HT-29 (cell line): ENCODE measurements at regions not wholly inside any gene's neighbourhood (a gene's known extent, or its start where the extent isn't known, plus 50 kb on each side); places are given as distances from the start of the nearest gene placed in this dataset.
"Not testable (repeated sequence)": the region's sequence is repeated elsewhere in the genome, so short reads cannot be mapped to it uniquely, and the experiment has no call there.

ENCODE experiments used
- DNase-seq: peaks from one replicate; pipeline ENCODE4 v3.0.0-alpha.2; 2015; ENCODE audit warnings: low spot score

- no peak for DNase-seq
These were observed 144.7 kb upstream of the UST start for GRCh38 chr6:148602136-148602535.

GRCh38 chr6:148608199-148608951, 138.5 kb upstream of the UST start:
- DNase-seq, result peak; percentile 44

- no peak for DNase-seq
These were observed 135.6 kb upstream of the UST start for GRCh38 chr6:148611213-148611612.

- DNase-seq, result no peak
These were observed 134.8 kb upstream of the UST start for GRCh38 chr6:148612043-148612442.

DNA sequence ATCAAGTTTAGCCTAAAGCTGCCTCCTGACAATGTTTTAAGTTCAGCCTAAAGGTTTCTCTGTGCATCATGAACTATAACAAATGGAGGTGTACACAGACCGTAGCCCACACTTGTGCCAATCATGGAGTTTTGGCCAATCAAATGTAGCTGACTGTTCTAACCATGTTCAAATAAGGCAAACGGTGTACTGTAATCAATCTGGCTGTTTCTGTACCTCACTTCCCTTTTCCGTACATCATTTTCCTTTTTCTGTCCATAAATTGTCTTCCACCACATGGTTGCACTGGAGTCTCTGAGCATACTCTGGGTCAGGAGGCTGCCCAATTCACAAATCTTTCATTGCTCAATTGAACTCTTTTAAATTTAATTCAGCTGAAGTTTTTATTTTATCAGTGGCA, 132.2 kb upstream of the UST start:
- no peak for DNase-seq

- DNase-seq, result no peak
These were observed 130.0 kb upstream of the UST start for GRCh38 chr6:148616841-148617240.

- DNase-seq, result no peak
These were observed 129.3 kb upstream of the UST start for GRCh38 chr6:148617530-148617929.

DNA sequence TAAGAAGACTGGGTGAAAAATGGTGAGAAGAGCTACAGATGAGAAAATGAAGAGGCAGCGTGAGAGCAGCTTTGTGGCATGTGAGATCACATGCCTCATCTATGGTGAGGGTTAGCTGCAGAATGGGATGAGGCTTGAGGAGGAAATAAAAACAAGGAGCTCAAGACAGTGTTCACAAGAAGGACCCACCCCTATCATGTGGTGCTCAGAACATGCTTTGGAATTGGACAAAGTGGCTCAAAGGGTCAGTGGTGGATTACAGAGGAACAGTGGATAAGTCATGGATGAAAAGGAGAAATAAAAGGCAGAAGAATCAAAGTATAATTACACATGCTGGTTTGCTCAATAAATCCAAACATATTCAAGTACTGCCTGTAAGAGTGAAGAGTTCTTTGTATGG, 126.9 kb upstream of the UST start:
- no peak for DNase-seq

GRCh38 chr6:148620579-148621298, 126.1 kb upstream of the UST start:
- DNase-seq, result no peak

DNA sequence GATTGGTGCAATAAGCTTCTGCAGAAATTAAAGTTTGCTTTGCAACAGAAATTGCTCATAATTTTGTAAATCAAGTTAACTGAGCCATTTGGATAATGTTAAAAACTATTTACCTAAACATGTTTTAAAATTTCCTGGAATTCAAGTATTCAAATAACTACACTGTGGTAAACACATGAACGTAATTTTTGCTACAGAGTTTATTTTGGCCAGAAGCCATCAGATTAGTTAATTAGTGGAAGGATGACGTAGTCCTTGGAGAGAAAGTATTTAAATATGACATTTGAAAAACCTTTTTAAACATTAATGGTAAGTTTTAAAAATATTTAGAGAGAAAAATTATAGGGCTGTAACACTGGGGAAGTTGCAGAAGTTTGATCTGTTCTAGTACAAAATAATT, 121.2 kb upstream of the UST start:
- DNase-seq, result no peak

- no peak for DNase-seq
These were observed 118.6 kb upstream of the UST start for GRCh38 chr6:148628251-148628650.

GRCh38 chr6:148629181-148629580, 117.6 kb upstream of the UST start:
- no peak for DNase-seq

DNA sequence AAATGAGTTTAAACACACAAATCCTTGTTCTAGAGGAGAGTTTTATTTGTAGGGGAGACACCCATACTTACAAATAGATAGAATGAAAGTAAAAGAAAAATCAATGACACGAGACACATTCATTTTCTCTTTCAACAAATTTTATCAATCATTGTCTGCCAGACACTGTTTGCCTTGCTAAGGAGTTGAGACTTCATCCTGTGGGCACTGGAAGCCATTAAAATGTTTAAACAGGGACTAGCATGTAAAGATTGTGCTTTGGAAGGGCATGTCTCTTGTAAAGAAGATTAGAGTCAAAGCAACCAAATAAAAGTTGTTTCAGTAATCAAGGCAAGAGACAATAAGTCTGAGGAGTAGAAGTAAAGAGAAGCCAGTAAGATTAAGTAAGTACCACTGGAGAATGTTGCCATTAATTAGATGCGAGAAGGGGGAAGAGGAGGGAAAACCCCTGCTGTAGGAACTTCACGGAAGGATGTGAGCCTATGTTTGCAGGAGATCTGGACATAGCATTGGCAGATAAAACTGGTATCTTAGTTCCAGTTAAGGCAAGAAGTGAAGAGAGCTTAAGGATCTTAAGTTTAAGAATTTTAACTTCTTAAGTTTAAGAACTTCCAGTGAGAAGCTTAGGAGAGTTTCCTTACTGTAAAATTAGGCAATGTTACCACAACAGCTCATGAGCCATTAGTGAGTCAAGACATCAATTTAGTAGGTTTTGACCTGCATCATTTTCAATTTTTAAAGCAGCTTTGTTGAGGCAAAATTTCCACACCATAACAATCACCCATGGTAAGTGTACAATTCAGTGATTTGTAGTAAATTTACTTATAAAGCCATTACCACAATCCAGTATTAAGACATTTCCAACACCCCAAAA, 117.0 kb upstream of the UST start:
- DNase-seq, result no peak

GRCh38 chr6:148635070-148635743, 111.6 kb upstream of the UST start:
- DNase-seq, result no peak

DNA sequence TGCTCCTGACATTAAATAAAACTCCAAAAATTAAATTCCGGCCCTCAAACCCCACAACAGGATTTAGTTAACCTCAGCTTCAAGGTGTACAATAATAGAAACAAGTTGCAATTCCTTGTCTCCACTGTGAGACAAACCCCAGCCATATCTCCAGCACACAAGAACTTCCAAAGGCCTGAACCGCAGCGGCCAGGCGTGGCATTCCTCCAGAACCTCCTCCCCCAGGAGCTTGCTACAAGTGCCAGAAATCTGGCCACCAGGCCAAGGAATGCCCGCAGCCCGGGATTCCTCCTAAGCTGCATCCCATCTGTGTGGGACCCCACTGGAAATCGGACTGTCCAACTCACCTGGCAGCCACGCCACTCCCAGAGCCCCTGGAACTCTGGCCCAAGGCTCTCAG, 105.0 kb upstream of the UST start:
- DNase-seq, result not testable (repeated sequence)

DNA sequence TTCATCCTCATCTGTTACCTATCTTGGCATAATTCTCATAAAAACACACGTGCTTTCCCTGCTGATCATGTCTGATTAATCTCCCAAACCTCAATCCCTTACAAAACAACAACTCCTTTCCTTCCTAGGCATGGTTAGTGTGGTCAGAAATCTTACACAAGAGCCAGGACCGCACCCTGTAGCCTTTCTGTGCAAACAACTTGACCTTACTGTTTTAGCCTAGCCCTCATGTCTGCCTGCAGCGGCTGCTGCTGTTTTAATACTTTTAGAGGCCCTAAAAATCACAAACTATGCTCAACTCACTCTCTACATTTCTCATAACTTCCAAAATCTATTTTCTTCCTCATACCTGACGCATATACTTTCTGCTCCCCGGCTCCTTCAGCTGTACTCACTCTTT, 103.6 kb upstream of the UST start:
- not testable (repeated sequence) for DNase-seq

GRCh38 chr6:148645049-148645448, 101.8 kb upstream of the UST start:
- DNase-seq, result not testable (repeated sequence)

- DNase-seq, result no peak
These were observed 97.9 kb upstream of the UST start for GRCh38 chr6:148648754-148649453.

GRCh38 chr6:148649454-148649963, 97.3 kb upstream of the UST start:
- DNase-seq, result no peak

- DNase-seq, result no peak
These were observed 95.8 kb upstream of the UST start for GRCh38 chr6:148650941-148651505.

- DNase-seq, result no peak
These were observed 94.6 kb upstream of the UST start for GRCh38 chr6:148652205-148652604.
